ENCODE measurements at regions not wholly inside any gene's neighbourhood (a gene's known extent, or its start where the extent isn't known, plus 50 kb on each side); places are given as distances from the start of the nearest gene placed in this dataset.

- TF ChIP-seq CTCF (IDR thresholded peaks at IDR 0.05; ENCODE audit: borderline replicate concordance) = no peak
- DNase-seq = no peak
- no peaks in the 10 kb centered on the region for H3K9me3 ChIP-seq (replicated peaks)
- H3K36me3 ChIP-seq = no peaks in the 10 kb centered on the region
- no peak overlapping the region for H3K27ac ChIP-seq (replicated peaks)
- H3K27me3 ChIP-seq (ENCODE audit: low read depth) = no peaks in the 10 kb centered on the region
- no peak overlapping the region for H3K4me3 ChIP-seq
- intact Hi-C loops (cut with micrococcal nuclease) = no loop called here
- H3K4me1 ChIP-seq = peaks cover 18% of the 10 kb centered on the region
These were observed 463.6 kb upstream of the KCNMB2 start for GRCh38 chr3:178072391-178073305.

GRCh38 chr3:178073366-178073765 lies 462.9 kb upstream of the KCNMB2 start:
- H3K27ac ChIP-seq (replicated peaks) = no peak overlapping the region
- intact Hi-C loops (cut with micrococcal nuclease) = no loop called here
- no peaks in the 10 kb centered on the region for H3K9me3 ChIP-seq (replicated peaks)
- no peaks in the 10 kb centered on the region for H3K36me3 ChIP-seq
- peaks cover 19% of the 10 kb centered on the region for H3K4me1 ChIP-seq
- no peak for DNase-seq
- no peak for TF ChIP-seq CTCF (IDR thresholded peaks at IDR 0.05; ENCODE audit: borderline replicate concordance)
- H3K4me3 ChIP-seq = no peak overlapping the region
- no peaks in the 10 kb centered on the region for H3K27me3 ChIP-seq (ENCODE audit: low read depth)

- no peak overlapping the region for H3K27ac ChIP-seq (replicated peaks)
These were observed 460.9 kb upstream of the KCNMB2 start for GRCh38 chr3:178075344-178075743.

GRCh38 chr3:178078953-178079352 lies 457.3 kb upstream of the KCNMB2 start:
- intact Hi-C loops (cut with micrococcal nuclease) = no loop called here
- TF ChIP-seq CTCF (IDR thresholded peaks at IDR 0.05; ENCODE audit: borderline replicate concordance) = no peak
- Histone ChIP-seq H3K27me3 (ENCODE audit: low read depth) (no peaks in the 10 kb centered on the region), H3K4me3 (no peak overlapping the region), H3K4me1 (peaks cover 37% of the 10 kb centered on the region), H3K36me3 (no peaks in the 10 kb centered on the region), H3K9me3 (replicated peaks) (no peaks in the 10 kb centered on the region), H3K27ac (replicated peaks) (peak overlapping the region; percentile 19)
- no peak for DNase-seq

More at GRCh38 chr3:178075344-178075743, 460.9 kb upstream of the KCNMB2 start:
- Histone ChIP-seq H3K4me3 (no peak overlapping the region), H3K4me1 (peaks cover 37% of the 10 kb centered on the region), H3K27me3 (ENCODE audit: low read depth) (no peaks in the 10 kb centered on the region), H3K36me3 (no peaks in the 10 kb centered on the region), H3K9me3 (replicated peaks) (no peaks in the 10 kb centered on the region)
- intact Hi-C loops (cut with micrococcal nuclease) = no loop called here
- TF ChIP-seq CTCF (IDR thresholded peaks at IDR 0.05; ENCODE audit: borderline replicate concordance) = no peak
- DNase-seq = no peak

GRCh38 chr3:178079966-178080365 lies 456.3 kb upstream of the KCNMB2 start:
- peaks cover 47% of the 10 kb centered on the region for H3K4me1 ChIP-seq
- no peak overlapping the region for H3K4me3 ChIP-seq
- peak overlapping the region; percentile 19 for H3K27ac ChIP-seq (replicated peaks)
- TF ChIP-seq CTCF (IDR thresholded peaks at IDR 0.05; ENCODE audit: borderline replicate concordance) = no peak
- H3K36me3 ChIP-seq = no peaks in the 10 kb centered on the region
- intact Hi-C loops (cut with micrococcal nuclease) = no loop called here
- H3K9me3 ChIP-seq (replicated peaks) = no peaks in the 10 kb centered on the region
- no peaks in the 10 kb centered on the region for H3K27me3 ChIP-seq (ENCODE audit: low read depth)
- no peak for DNase-seq

Data from left ventricle myocardium inferior (tissue), 1 donor.